ENCODE measurements at regions not wholly inside any gene's neighbourhood (a gene's known extent, or its start where the extent isn't known, plus 50 kb on each side); places are given as distances from the start of the nearest gene placed in this dataset.

DNA sequence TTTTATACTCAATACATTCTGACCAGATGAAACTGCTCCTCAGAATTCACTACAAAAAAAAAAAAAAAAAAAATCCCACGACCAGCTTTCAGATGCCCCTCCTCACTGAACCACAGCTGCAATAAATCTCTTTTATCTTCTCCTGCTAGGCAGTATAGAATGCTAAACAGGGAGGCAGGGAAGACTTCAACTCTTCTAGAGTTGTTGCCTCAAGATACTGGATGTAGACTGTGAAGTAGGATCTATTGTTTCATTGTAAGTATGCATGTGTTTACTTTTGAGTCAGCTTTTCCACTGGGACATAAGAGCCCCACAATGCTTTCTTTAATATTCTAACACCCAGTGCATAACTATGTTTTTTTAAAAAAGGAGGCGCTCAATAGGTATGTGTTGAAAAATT lies 401.4 kb downstream of the TBL1XR1 start:
- DNase-seq (ENCODE audit: low read depth) = no peak
- TF ChIP-seq, protein P1, sequence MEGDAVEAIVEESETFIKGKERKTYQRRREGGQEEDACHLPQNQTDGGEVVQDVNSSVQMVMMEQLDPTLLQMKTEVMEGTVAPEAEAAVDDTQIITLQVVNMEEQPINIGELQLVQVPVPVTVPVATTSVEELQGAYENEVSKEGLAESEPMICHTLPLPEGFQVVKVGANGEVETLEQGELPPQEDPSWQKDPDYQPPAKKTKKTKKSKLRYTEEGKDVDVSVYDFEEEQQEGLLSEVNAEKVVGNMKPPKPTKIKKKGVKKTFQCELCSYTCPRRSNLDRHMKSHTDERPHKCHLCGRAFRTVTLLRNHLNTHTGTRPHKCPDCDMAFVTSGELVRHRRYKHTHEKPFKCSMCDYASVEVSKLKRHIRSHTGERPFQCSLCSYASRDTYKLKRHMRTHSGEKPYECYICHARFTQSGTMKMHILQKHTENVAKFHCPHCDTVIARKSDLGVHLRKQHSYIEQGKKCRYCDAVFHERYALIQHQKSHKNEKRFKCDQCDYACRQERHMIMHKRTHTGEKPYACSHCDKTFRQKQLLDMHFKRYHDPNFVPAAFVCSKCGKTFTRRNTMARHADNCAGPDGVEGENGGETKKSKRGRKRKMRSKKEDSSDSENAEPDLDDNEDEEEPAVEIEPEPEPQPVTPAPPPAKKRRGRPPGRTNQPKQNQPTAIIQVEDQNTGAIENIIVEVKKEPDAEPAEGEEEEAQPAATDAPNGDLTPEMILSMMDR (conservative IDR thresholded peaks at IDR 0.05; ENCODE audit: low read depth, low read length) = no peak
- H3K4me3 ChIP-seq (ENCODE audit: low read depth, low read length) = no peak overlapping the region

DNA sequence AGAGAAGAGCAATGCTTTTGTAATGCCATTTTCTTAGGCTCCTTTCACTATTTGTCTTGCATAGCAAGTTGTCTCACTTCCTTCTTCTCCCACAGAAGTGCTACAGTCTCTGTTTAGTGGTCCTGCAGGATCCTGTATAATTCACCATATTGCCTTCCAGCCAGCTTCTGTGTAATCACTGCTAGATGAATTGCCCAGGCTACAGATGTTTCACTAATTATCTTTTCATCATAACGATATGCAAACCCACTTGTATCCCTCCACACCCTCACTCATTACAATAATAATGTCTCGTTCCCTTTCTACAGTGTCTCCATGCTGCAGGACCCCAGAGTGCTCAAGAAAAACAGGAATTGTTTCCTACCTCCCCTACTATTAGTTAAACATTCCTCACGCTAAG lies 402.9 kb downstream of the TBL1XR1 start:
- H3K4me3 ChIP-seq (ENCODE audit: low read depth, low read length) = no peak overlapping the region
- TF ChIP-seq, protein P1 (conservative IDR thresholded peaks at IDR 0.05; ENCODE audit: low read depth, low read length) = no peak
- DNase-seq (ENCODE audit: low read depth) = no peak

DNA sequence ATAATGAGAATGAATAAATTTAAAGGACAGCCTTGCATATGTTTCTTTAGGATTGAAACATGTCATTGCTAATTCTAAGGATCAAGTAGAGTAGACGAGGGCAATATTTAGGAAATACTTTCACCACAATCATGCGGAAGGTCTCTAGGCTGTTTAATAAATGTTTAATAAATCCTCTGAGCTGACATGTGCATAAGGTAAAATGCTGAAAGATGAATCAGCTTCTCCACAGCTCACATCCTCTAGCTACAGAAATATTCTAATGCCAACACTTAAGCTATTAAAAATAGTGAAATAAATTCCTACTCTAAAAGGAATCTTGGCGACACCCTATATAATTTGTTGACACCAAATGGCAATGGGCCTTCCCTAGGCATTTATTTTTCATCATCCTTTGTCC lies 407.3 kb downstream of the TBL1XR1 start:
- TF ChIP-seq, protein P1 (conservative IDR thresholded peaks at IDR 0.05; ENCODE audit: low read depth, low read length) = no peak
- H3K4me3 ChIP-seq (ENCODE audit: low read depth, low read length) = no peak overlapping the region
- no peak for DNase-seq (ENCODE audit: low read depth)

DNA sequence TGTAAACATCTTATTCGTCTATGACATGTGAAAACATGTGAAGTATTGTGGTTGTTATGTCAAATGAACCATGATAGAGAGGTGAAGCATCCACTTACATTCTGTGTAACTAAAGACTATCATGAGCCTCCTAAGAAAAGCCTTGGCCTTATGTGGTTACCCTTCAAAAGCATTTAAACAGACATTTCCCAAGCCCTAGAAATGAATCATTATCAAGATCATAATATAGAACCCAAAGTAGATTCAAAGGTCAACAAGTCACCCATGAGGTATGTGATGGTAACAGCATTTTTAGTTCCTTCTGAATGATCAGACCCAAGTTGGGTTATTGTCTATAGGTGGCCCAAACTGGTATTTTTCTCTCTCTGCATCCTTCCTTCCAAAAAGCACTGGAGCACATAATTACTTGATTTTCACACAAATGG lies 408.0 kb downstream of the TBL1XR1 start:
- TF ChIP-seq, protein P1 (conservative IDR thresholded peaks at IDR 0.05; ENCODE audit: low read depth, low read length) = no peak
- no peak overlapping the region for H3K4me3 ChIP-seq (ENCODE audit: low read depth, low read length)
- no peak for DNase-seq (ENCODE audit: low read depth)

DNA sequence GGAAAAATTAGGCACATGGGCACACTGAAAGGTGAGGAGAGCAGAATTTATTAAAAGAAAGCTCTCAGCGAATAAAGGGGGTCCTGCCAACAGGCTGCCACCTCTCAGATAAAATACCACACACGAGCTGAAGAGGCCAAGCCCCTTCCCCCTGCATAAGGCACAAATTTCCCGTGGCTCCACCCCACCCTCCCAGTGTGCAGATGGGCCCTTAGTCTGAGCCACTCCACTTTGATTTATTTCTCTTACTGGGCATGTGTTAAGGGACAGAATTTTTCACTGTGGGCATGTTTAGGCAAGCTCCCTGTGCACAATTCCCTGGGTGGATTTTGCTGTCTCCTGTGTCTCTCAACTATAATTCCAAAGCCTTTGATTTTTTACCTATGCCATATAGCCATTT lies 409.8 kb downstream of the TBL1XR1 start:
- no peak overlapping the region for H3K4me3 ChIP-seq (ENCODE audit: low read depth, low read length)
- no peak for DNase-seq (ENCODE audit: low read depth)
- TF ChIP-seq, protein P1 (conservative IDR thresholded peaks at IDR 0.05; ENCODE audit: low read depth, low read length) = no peak

DNA sequence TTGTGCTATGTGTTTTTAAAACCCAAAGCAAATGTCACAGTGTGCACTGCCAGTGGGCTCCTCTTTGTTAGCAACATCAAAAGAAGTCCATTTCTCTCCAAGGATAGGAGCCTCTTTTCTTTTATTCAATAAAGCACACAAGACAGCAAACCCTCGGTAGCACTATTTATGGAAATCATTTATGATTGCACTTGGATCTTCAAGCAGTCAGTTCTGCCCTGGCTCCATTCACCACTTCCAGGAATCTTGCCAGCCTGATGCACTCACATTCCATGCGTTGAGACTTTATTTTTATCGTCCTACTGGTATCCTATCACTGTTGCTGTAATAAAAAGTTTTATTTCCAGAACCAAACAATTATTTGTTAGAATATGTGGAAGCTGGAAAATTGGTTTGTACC lies 412.1 kb downstream of the TBL1XR1 start:
- TF ChIP-seq, protein P1 (conservative IDR thresholded peaks at IDR 0.05; ENCODE audit: low read depth, low read length) = no peak
- no peak overlapping the region for H3K4me3 ChIP-seq (ENCODE audit: low read depth, low read length)
- no peak for DNase-seq (ENCODE audit: low read depth)

DNA sequence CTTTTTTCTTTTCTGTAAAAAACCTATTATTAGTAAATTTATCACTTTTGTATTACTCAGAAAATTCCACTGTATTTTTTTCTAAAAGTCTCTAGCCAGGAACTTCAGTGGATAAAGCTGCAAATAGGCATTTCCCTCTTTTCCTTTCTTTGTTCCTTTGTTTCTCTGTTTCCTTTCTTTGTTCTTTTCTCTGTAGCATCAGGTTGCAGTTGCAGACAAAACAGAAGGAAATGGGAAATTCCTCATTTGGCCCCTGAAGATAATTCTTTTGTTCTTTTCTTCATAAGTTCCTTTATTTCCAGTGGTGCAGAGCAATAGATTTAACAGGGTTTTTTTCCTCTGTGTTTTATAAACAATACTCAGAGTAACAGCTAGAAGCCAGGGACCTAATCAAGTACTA lies 416.5 kb downstream of the TBL1XR1 start:
- DNase-seq (ENCODE audit: low read depth) = no peak
- TF ChIP-seq, protein P1 (conservative IDR thresholded peaks at IDR 0.05; ENCODE audit: low read depth, low read length) = no peak
- no peak overlapping the region for H3K4me3 ChIP-seq (ENCODE audit: low read depth, low read length)
